Activated CD8-positive, alpha-beta T cell treated with anti-CD3 and anti-CD28 coated beads for 36 hours (primary cell): ENCODE measurements at regions not wholly inside any gene's neighbourhood (a gene's known extent, or its start where the extent isn't known, plus 50 kb on each side); places are given as distances from the start of the nearest gene placed in this dataset.

Experiments
- ATAC-seq: fragments of 200-7000 bp; cut with Tn5 transposase; one replicate; pipeline ENCODE4 v1.10.0; 2021; ENCODE audit warnings: mild to moderate bottlenecking, moderate library complexity
- CTCF ChIA-PET: fragments of 350-600 bp; sonication (Branson Sonifier 250); formaldehyde crosslinking; loops from one replicate; lab custom pipeline; 2021; ENCODE audit warnings: antibody characterized with exemption; lab: Charles Lee
- POLR2A ChIA-PET: fragments of 350-600 bp; sonication (Branson Sonifier 250); formaldehyde crosslinking; loops from one replicate; lab custom pipeline; 2021; ENCODE audit warnings: antibody characterized with exemption; lab: Charles Lee
- DNase-seq: peaks from one replicate; pipeline ENCODE4 v3.0.0-alpha.2; 2020
- H3K27ac Mint-ChIP-seq: one replicate; pipeline ENCODE4 v1.8.0; 2021; ENCODE audit warnings: mild to moderate bottlenecking, mixed read lengths
- H3K27me3 Mint-ChIP-seq: one replicate; pipeline ENCODE4 v1.8.0; 2021; ENCODE audit warnings: mixed read lengths
- H3K36me3 Mint-ChIP-seq: one replicate; pipeline ENCODE4 v1.8.0; 2021; ENCODE audit warnings: low read depth, mixed read lengths
- H3K4me1 Mint-ChIP-seq: one replicate; pipeline ENCODE4 v1.8.0; 2021; ENCODE audit warnings: low read depth, mixed read lengths
- H3K4me3 Mint-ChIP-seq: one replicate; pipeline ENCODE4 v1.8.0; 2021; ENCODE audit warnings: mild to moderate bottlenecking, moderate library complexity, mixed read lengths
- H3K9me3 Mint-ChIP-seq: one replicate; pipeline ENCODE4 v1.8.0; 2021; ENCODE audit warnings: mixed read lengths
- intact Hi-C: fragments of 100-400 bp; cut with micrococcal nuclease; formaldehyde crosslinking; loops from one replicate; pipeline ENCODE4 v1.10.0; 2022
- TF ChIP-seq, protein P1 (sequence below): fragments of 200-600 bp; IDR thresholded peaks from one replicate; pipeline ENCODE4 v1.8.0; 2022; ENCODE audit warnings: antibody characterized with exemption, mild to moderate bottlenecking

DNA sequence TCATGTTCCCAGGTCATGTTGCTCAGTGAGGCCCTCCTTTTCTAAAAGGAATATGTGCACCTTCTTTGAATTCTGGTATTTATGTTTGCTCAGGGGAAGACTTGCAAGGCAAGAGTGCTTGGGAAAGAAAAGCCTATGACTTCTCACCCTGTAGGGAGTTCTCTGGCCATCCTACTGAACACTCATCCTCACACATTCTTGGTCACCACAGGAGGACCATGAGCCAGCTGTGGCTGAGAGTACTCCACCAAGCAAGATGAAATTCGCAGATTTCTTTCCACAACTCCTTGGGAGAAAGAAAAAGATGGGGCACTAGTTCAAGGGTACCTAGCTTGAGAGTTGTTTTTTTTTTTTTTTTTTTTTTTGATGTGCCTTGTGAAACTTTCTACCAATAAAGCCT, 179.6 kb downstream of the FZD1 start:
- Mint-ChIP-seq H3K9me3 (peaks cover 10% of the 10 kb centered on the region), H3K27ac (no peak overlapping the region), H3K27me3 (no peaks in the 10 kb centered on the region), H3K4me3 (no peak overlapping the region), H3K36me3 (no peaks in the 10 kb centered on the region), H3K4me1 (no peaks in the 10 kb centered on the region)
- ChIA-PET CTCF (no interaction called here), POLR2A (no interaction called here)
- intact Hi-C loops: no loop called here
- ATAC-seq (no peak), DNase-seq (no peak)
- TF ChIP-seq, protein P1, sequence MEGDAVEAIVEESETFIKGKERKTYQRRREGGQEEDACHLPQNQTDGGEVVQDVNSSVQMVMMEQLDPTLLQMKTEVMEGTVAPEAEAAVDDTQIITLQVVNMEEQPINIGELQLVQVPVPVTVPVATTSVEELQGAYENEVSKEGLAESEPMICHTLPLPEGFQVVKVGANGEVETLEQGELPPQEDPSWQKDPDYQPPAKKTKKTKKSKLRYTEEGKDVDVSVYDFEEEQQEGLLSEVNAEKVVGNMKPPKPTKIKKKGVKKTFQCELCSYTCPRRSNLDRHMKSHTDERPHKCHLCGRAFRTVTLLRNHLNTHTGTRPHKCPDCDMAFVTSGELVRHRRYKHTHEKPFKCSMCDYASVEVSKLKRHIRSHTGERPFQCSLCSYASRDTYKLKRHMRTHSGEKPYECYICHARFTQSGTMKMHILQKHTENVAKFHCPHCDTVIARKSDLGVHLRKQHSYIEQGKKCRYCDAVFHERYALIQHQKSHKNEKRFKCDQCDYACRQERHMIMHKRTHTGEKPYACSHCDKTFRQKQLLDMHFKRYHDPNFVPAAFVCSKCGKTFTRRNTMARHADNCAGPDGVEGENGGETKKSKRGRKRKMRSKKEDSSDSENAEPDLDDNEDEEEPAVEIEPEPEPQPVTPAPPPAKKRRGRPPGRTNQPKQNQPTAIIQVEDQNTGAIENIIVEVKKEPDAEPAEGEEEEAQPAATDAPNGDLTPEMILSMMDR: no peak

DNA sequence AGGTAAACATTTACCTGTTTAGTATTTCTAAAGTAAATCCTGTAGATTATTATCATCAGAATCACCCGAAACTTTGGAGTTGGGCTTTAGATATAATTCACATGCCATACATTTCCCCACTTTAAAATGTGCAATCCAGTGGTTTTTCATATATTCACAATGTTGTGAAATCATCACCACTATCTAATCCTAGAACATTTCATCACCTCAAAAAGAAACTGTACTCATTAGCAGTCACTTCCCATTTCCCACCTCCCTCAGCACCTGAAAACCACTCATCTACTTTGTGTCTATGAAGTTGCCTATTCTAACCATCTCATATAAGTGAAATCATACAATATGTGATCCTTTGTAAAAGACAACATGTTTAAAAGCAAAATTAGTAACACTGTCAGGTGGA, 182.6 kb downstream of the FZD1 start:
- POLR2A ChIA-PET: no interaction called here
- H3K36me3 Mint-ChIP-seq: no peaks in the 10 kb centered on the region
- DNase-seq: no peak

DNA sequence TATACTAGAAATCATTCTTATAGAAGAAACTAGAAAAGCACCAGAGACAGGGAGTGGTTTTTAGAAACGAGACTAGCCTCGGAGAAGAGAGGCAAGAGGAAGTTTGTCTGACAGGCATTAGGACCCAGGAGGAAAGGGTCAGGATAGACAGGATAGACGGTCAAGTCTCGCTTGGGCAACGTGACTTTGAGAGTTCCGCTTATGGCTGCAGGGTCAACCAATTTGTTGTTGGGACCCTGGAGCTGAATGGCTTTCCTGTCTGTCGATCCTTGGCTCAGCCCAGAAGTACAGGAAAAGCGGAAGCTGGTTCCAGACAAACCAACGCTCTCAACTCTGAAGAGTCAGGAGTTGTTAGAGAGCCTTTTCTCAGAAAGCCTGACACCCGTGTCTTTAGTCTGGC, 191.2 kb downstream of the FZD1 start:
- no peaks in the 10 kb centered on the region for H3K36me3 Mint-ChIP-seq
- DNase-seq: no peak
- ChIA-PET CTCF (no interaction called here), POLR2A (no interaction called here)
- intact Hi-C loops: no loop called here
- TF ChIP-seq, protein P1: no peak
- H3K4me1 Mint-ChIP-seq: no peaks in the 10 kb centered on the region
- H3K4me3 Mint-ChIP-seq: no peak overlapping the region
- ATAC-seq: no peak
- H3K27ac Mint-ChIP-seq: no peak overlapping the region
- H3K9me3 Mint-ChIP-seq: peaks cover 8% of the 10 kb centered on the region
- H3K27me3 Mint-ChIP-seq: no peaks in the 10 kb centered on the region

More for the DNA sequence above, 182.6 kb downstream of the FZD1 start:
- Mint-ChIP-seq H3K4me3 (no peak overlapping the region), H3K4me1 (no peaks in the 10 kb centered on the region), H3K9me3 (peaks cover 8% of the 10 kb centered on the region), H3K27me3 (no peaks in the 10 kb centered on the region), H3K27ac (no peak overlapping the region)
- intact Hi-C loops: no loop called here
- CTCF ChIA-PET: no interaction called here
- no peak for ATAC-seq
- TF ChIP-seq, protein P1: no peak

DNA sequence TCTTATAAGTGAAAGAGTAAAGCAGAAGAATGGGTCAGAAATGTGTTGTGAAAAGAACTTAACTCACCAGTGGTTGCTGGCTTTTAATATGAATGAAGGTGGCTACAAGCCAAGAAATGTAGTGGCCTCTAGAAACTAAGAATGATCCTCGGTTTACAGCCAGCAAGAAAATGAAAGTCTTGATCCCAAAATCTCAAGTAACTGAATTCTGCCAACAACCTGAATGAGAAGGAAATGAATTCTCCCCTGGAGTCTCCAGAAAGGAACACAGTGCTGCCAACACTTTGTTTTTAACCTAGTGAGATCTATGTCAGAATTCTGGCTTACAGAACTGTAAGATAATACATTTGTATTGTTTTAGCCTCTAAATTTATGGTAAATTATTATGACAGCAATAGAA, 193.0 kb downstream of the FZD1 start:
- TF ChIP-seq, protein P1: no peak
- POLR2A ChIA-PET: no interaction called here
- H3K4me1 Mint-ChIP-seq: no peaks in the 10 kb centered on the region
- intact Hi-C loops: no loop called here
- no peak overlapping the region for H3K4me3 Mint-ChIP-seq
- H3K36me3 Mint-ChIP-seq: no peaks in the 10 kb centered on the region
- no peaks in the 10 kb centered on the region for H3K27me3 Mint-ChIP-seq
- DNase-seq: no peak
- peaks cover 8% of the 10 kb centered on the region for H3K9me3 Mint-ChIP-seq
- no peak for ATAC-seq
- no peak overlapping the region for H3K27ac Mint-ChIP-seq
- CTCF ChIA-PET: no interaction called here

DNA sequence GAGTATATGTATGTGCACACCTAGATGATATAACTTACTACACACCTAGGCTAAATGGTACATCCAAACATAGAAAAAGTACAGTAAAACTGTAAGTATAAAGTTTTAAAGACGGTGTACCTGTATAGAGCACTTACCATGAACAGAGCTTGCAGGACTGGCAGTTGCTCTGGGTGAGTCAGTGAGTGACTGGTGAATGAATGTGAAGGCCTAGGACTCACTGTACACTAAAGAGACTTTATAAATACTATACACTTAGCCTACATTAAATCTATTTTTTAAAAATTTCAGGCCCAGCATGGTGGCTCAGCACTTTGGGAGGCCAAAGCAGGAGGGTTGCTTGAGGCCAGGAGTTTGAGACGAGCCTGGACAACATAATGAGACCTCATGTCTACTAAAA, 195.3 kb downstream of the FZD1 start:
- intact Hi-C loops: no loop called here
- no peaks in the 10 kb centered on the region for H3K27me3 Mint-ChIP-seq
- H3K27ac Mint-ChIP-seq: no peak overlapping the region
- peaks cover 11% of the 10 kb centered on the region for H3K9me3 Mint-ChIP-seq
- H3K36me3 Mint-ChIP-seq: no peaks in the 10 kb centered on the region
- TF ChIP-seq, protein P1: no peak
- no peak for DNase-seq
- no peak for ATAC-seq
- CTCF ChIA-PET: no interaction called here
- H3K4me1 Mint-ChIP-seq: no peaks in the 10 kb centered on the region
- H3K4me3 Mint-ChIP-seq: no peak overlapping the region
- POLR2A ChIA-PET: no interaction called here
